ENCODE measurements at regions not wholly inside any gene's neighbourhood (a gene's known extent, or its start where the extent isn't known, plus 50 kb on each side); places are given as distances from the start of the nearest gene placed in this dataset.

GRCh38 chr5:124240732-124241131 lies 505.7 kb downstream of the ZNF608 start:
- ChIA-PET POLR2A (no interaction called here), CTCF (no interaction called here)
- no peak for DNase-seq (ENCODE audit: low read depth)
- H3K36me3 ChIP-seq (ENCODE audit: control insufficient read depth, insufficient read depth, low read length), result no peaks in the 10 kb centered on the region
- TF ChIP-seq CTCF (IDR thresholded peaks at IDR 0.05; ENCODE audit: insufficient read depth, low read depth, low read length), result no peak
- no peaks in the 10 kb centered on the region for H3K27me3 ChIP-seq (ENCODE audit: control insufficient read depth, insufficient read depth, low read length)
- no peak overlapping the region for H3K4me3 ChIP-seq (ENCODE audit: low read depth, low read length)

GRCh38 chr5:124239572-124239971 lies 506.9 kb downstream of the ZNF608 start:
- ChIA-PET CTCF (interaction anchor here (0.7 kb wide), 1 partner anchor 1846 kb away, joined by 3 read pairs; no protein-coding TSS in a partner anchor), POLR2A (no interaction called here)

GRCh38 chr5:124238350-124238749 lies 508.1 kb downstream of the ZNF608 start:
- POLR2A ChIA-PET, result no interaction called here
- H3K36me3 ChIP-seq (ENCODE audit: control insufficient read depth, insufficient read depth, low read length), result no peaks in the 10 kb centered on the region
- CTCF ChIA-PET, result no interaction called here

More at GRCh38 chr5:124239572-124239971, 506.9 kb downstream of the ZNF608 start:
- Histone ChIP-seq H3K4me3 (ENCODE audit: low read depth, low read length) (no peak overlapping the region), H3K27me3 (ENCODE audit: control insufficient read depth, insufficient read depth, low read length) (no peaks in the 10 kb centered on the region), H3K36me3 (ENCODE audit: control insufficient read depth, insufficient read depth, low read length) (no peaks in the 10 kb centered on the region)
- DNase-seq (ENCODE audit: low read depth), result no peak
- TF ChIP-seq CTCF (IDR thresholded peaks at IDR 0.05; ENCODE audit: insufficient read depth, low read depth, low read length), result no peak

GRCh38 chr5:124237206-124237695 lies 509.2 kb downstream of the ZNF608 start:
- Histone ChIP-seq H3K4me3 (ENCODE audit: low read depth, low read length) (no peak overlapping the region), H3K36me3 (ENCODE audit: control insufficient read depth, insufficient read depth, low read length) (no peaks in the 10 kb centered on the region), H3K27me3 (ENCODE audit: control insufficient read depth, insufficient read depth, low read length) (no peaks in the 10 kb centered on the region)
- no peak for DNase-seq (ENCODE audit: low read depth)
- no peak for TF ChIP-seq CTCF (IDR thresholded peaks at IDR 0.05; ENCODE audit: insufficient read depth, low read depth, low read length)
- CTCF ChIA-PET, result no interaction called here
- POLR2A ChIA-PET, result no interaction called here

More at GRCh38 chr5:124238350-124238749, 508.1 kb downstream of the ZNF608 start:
- no peak for TF ChIP-seq CTCF (IDR thresholded peaks at IDR 0.05; ENCODE audit: insufficient read depth, low read depth, low read length)
- Histone ChIP-seq H3K27me3 (ENCODE audit: control insufficient read depth, insufficient read depth, low read length) (no peaks in the 10 kb centered on the region), H3K4me3 (ENCODE audit: low read depth, low read length) (no peak overlapping the region)
- no peak for DNase-seq (ENCODE audit: low read depth)

- no peak for DNase-seq (ENCODE audit: low read depth)
- H3K27me3 ChIP-seq (ENCODE audit: control insufficient read depth, insufficient read depth, low read length), result no peaks in the 10 kb centered on the region
- CTCF ChIA-PET, result no interaction called here
Measured at GRCh38 chr5:124236361-124237205, 509.9 kb downstream of the ZNF608 start.

More at GRCh38 chr5:124236361-124237205, 509.9 kb downstream of the ZNF608 start:
- Histone ChIP-seq H3K4me3 (ENCODE audit: low read depth, low read length) (no peak overlapping the region), H3K36me3 (ENCODE audit: control insufficient read depth, insufficient read depth, low read length) (no peaks in the 10 kb centered on the region)
- no peak for TF ChIP-seq CTCF (IDR thresholded peaks at IDR 0.05; ENCODE audit: insufficient read depth, low read depth, low read length)
- POLR2A ChIA-PET, result no interaction called here
